ENCODE measurements at regions not wholly inside any gene's neighbourhood (a gene's known extent, or its start where the extent isn't known, plus 50 kb on each side); places are given as distances from the start of the nearest gene placed in this dataset.

GRCh38 chr13:105545811-105546210 lies 989.7 kb downstream of the EFNB2 start:
- Histone ChIP-seq H3K27ac (no peak overlapping the region), H3K27me3 (no peaks in the 10 kb centered on the region), H3K4me3 (no peak overlapping the region), H3K9me3 (no peaks in the 10 kb centered on the region), H3K36me3 (no peaks in the 10 kb centered on the region), H3K4me1 (no peaks in the 10 kb centered on the region)
- TF ChIP-seq, protein P1, sequence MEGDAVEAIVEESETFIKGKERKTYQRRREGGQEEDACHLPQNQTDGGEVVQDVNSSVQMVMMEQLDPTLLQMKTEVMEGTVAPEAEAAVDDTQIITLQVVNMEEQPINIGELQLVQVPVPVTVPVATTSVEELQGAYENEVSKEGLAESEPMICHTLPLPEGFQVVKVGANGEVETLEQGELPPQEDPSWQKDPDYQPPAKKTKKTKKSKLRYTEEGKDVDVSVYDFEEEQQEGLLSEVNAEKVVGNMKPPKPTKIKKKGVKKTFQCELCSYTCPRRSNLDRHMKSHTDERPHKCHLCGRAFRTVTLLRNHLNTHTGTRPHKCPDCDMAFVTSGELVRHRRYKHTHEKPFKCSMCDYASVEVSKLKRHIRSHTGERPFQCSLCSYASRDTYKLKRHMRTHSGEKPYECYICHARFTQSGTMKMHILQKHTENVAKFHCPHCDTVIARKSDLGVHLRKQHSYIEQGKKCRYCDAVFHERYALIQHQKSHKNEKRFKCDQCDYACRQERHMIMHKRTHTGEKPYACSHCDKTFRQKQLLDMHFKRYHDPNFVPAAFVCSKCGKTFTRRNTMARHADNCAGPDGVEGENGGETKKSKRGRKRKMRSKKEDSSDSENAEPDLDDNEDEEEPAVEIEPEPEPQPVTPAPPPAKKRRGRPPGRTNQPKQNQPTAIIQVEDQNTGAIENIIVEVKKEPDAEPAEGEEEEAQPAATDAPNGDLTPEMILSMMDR (IDR thresholded peaks at IDR 0.05), result no peak
- 83 to 91% methylated on average over 5 of the region's 5 CpGs for WGBS, 2 donors
- ATAC-seq (no peak), DNase-seq (no peak)
- intact Hi-C loops (cut with DNase I), result no loop called here

DNA sequence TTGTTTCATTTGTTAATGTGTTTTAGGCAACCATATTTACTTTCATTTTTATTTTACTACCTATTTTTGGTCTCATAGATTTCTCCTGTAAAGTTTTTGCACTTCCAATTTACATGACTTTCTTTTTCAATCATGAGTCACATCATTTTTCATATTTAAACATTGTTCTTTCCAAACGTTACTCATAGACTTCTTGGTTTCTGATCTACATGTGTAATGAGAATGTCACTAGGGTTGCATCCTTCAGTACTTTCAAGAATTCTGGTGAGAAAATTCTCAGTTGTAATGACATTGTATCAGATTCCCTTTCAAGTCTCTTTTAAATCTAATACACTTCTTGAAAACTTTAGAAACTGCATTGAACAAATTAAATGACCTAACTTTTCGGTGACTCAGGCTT lies 991.7 kb downstream of the EFNB2 start:
- Histone ChIP-seq H3K4me3 (no peak overlapping the region), H3K4me1 (no peaks in the 10 kb centered on the region), H3K27ac (no peak overlapping the region), H3K36me3 (no peaks in the 10 kb centered on the region), H3K9me3 (no peaks in the 10 kb centered on the region), H3K27me3 (no peaks in the 10 kb centered on the region)
- DNase-seq, result no peak
- TF ChIP-seq, protein P1 (IDR thresholded peaks at IDR 0.05), result no peak
- intact Hi-C loops (cut with DNase I), result no loop called here
- no peak for ATAC-seq
- 84 to 93% methylated on average over 2 of the region's 2 CpGs for WGBS, 2 donors

DNA sequence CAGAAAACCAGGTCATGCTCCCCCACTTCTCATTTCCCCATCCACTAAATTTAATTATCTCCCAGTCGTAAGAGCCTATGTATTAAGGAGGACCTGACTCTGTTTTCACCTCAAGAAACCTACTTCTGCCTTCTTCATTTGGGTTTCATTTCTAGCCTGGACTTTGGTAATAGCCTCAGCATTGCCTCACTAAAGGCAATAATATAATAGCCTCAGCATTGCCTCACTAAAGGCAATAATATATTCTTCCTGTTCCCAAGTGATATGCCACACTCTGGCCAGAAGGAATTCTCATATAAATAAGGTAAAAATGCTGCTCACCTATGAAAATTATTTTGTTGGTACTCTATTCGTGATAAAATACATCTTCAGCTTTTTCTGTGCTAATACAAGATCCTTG lies 993.9 kb downstream of the EFNB2 start:
- H3K4me1 ChIP-seq, result no peaks in the 10 kb centered on the region
- H3K4me3 ChIP-seq, result no peak overlapping the region
- no peak overlapping the region for H3K27ac ChIP-seq
- no peaks in the 10 kb centered on the region for H3K36me3 ChIP-seq
- ATAC-seq (no peak), DNase-seq (no peak)
- intact Hi-C loops (cut with DNase I), result no loop called here
- no peaks in the 10 kb centered on the region for H3K27me3 ChIP-seq
- no peaks in the 10 kb centered on the region for H3K9me3 ChIP-seq
- WGBS, 2 donors, result 93 to 95% methylated on average over 2 of the region's 2 CpGs
- TF ChIP-seq, protein P1 (IDR thresholded peaks at IDR 0.05), result no peak

DNA sequence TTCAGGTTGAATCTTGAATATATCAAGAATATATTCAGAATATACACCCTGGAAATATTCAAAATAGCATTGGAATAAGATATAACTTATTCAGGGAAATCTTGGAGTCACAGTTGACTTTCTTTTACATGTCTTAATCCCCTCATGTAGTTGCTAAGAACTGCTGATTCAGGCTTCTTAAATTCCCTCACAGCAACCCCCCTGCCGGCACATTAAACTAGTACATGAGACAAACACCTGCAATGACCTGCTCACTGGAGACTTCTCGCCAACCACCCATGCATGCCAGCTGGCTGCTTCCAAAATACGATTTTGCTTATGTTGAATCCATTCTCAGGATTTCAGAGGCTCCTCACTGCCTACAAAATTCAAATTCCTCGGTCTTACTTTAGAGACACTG lies 997.1 kb downstream of the EFNB2 start:
- no peaks in the 10 kb centered on the region for H3K4me1 ChIP-seq
- WGBS, 2 donors, result 87 to 89% methylated on average over 4 of the region's 4 CpGs
- DNase-seq (no peak), ATAC-seq (no peak)
- H3K4me3 ChIP-seq, result no peak overlapping the region
- no peak overlapping the region for H3K27ac ChIP-seq
- intact Hi-C loops (cut with DNase I), result no loop called here
- H3K36me3 ChIP-seq, result no peaks in the 10 kb centered on the region
- H3K27me3 ChIP-seq, result no peaks in the 10 kb centered on the region
- no peaks in the 10 kb centered on the region for H3K9me3 ChIP-seq
- TF ChIP-seq, protein P1 (IDR thresholded peaks at IDR 0.05), result no peak

GRCh38 chr13:105537113-105537512 lies 998.3 kb downstream of the EFNB2 start:
- ATAC-seq (no peak), DNase-seq (no peak)
- 81 to 97% methylated on average over 7 of the region's 7 CpGs for WGBS, 2 donors
- no peaks in the 10 kb centered on the region for H3K36me3 ChIP-seq
- H3K27me3 ChIP-seq, result no peaks in the 10 kb centered on the region
- intact Hi-C loops (cut with DNase I), result no loop called here
- H3K4me3 ChIP-seq, result no peak overlapping the region
- H3K4me1 ChIP-seq, result no peaks in the 10 kb centered on the region
- no peak overlapping the region for H3K27ac ChIP-seq
- H3K9me3 ChIP-seq, result no peaks in the 10 kb centered on the region
- TF ChIP-seq, protein P1 (IDR thresholded peaks at IDR 0.05), result no peak
